G401 (cell line): ENCODE measurements at regions not wholly inside any gene's neighbourhood (a gene's known extent, or its start where the extent isn't known, plus 50 kb on each side); places are given as distances from the start of the nearest gene placed in this dataset.
A peak's percentile ranks its signal among the peaks of the same experiment; 100 is the strongest.
"Not testable (repeated sequence)": the region's sequence is repeated elsewhere in the genome, so short reads cannot be mapped to it uniquely, and the experiment has no call there.

Experiments
- DNase-seq: peaks from one replicate; pipeline ENCODE4 v3.0.0-alpha.2; 2015; ENCODE audit warnings: low spot score
- in situ Hi-C: cut with HindIII; loops from 2 replicates; pipeline ENCODE4 v1.10.0; 2016; ENCODE audit warnings: low sequenced_read_pairs, mixed read lengths

GRCh38 chr7:17396692-17397091, 98.2 kb downstream of the AHR start:
- in situ Hi-C loops = no loop called here

DNA sequence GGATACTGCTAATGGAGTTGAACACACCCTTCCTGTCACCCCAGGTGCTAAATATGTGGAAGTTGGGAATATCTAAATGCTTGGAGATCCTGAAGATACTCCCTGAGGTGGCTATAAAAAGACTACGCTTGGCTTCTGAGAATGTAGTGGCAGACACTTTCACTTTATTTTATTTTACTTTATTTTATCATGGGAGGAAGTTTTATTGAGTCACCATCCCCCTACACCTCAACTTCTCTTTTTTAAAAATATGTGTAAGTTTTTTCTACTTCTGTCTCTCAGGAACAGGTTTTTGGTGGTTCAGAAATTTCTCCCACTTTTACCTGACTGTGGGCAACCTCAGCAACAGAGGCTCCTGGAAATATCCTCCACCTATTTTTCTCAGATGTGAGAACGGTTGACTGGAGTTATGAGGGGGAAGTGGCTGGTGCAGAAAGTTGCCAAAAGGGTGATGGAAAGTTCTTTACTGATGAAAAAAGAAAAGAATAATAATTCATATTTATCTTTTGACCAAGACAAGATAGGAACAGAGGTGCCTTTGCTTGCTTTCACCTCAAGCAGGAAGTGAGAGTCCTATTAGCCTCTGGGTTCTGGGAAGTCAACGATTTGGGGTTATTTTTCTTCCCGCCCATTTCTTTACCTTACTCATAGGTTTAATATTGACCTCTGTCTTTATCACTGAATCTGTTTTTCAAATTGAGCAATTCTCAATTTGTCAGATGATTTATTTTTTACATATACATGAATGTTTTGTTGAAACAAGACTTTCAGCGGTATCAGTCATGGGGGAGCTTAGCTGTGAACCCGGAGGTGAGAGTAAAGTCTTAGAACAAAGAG, 103.6 kb downstream of the AHR start:
- in situ Hi-C loops = no loop called here
- no peak for DNase-seq

More at GRCh38 chr7:17396692-17397091, 98.2 kb downstream of the AHR start:
- no peak for DNase-seq

DNA sequence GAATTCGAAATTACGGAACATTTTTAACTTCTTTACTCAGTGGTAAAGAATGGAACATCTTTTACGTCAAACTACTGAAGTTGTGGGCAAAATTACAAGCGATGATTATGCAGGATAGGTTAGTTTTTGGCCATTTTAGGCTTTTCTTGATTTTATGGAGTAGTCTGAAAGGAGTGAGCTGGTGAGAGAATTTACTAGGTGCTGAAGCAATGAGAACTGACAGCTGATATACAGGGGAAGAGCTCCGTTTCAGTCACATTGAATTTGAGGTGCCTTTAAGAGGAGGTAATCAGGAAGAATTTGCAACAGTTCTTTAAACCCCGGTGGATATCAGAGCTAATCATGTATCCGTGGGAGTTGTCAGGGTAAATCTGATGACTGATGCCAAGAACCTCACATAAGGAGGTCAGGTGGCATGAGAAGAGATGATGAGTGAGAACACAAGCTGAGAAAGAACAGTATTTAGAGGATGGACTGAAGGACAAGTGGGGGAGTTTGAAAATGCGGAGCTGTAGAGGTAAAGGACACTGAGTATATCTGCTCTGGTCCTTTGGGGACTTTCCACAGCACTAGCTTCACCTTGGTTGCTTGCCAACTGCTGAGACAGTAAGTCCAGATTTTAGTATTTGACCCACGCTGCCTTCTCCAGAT, 104.3 kb downstream of the AHR start:
- in situ Hi-C loops = no loop called here
- DNase-seq = no peak

DNA sequence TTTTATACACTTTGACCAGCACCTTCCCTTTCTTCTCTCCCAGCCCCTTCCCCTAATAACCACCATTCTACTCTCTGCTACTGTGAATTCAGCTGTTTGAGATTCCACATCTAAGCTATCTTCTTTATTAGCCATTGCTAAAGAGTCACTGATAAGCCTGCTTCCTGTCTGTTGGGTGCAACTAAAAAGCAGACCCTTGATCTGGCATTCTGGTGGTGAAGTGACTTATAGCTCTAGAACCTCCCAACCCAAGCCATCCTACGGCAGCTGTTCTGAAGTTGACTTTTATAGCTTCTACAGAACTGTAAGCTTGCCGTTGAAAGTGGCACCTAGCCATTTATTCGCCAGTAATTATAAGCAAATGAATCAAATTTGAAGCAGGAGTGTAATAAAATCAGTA, 105.6 kb downstream of the AHR start:
- in situ Hi-C loops = no loop called here
- no peak for DNase-seq

GRCh38 chr7:17405786-17406185, 107.3 kb downstream of the AHR start:
- in situ Hi-C loops = no loop called here
- no peak for DNase-seq

GRCh38 chr7:17406738-17407137, 108.3 kb downstream of the AHR start:
- DNase-seq = no peak
- in situ Hi-C loops = no loop called here

- in situ Hi-C loops = no loop called here
- DNase-seq = no peak
These were observed 108.8 kb downstream of the AHR start for GRCh38 chr7:17407229-17407628.

DNA sequence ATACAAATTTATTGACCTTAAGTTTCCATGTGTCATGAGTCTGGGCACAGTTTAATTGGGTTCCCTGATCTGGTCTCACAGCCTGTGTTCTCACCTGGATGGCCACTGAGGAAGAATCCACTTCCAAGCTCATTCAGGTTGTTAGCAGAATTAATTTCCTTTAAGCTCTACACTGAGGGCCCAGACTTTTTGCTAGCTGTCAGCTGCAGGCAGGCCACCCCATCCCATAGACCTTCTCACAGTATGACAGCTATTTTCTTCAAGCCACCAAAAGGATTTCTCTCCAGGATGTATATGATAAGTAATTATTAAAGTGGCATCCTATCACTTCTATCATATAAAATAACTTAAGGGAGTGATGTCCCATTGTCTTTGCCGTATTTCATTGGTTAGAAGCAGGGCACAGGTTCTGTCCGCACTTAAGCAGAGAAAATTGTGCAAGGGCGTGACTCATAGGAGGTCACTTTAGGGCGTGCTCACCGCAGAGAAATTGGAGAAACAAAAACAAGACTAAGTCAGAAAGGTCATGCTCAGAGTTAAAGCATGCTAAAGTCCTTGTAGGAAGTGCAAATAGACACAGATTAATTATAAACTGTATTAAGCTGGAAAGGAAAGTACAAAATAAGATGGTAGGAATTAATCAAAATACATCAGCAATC, 109.9 kb downstream of the AHR start:
- in situ Hi-C loops = no loop called here
- DNase-seq = no peak

GRCh38 chr7:17408904-17409290, 110.4 kb downstream of the AHR start:
- in situ Hi-C loops = no loop called here
- DNase-seq = no peak

GRCh38 chr7:17411922-17412321, 113.5 kb downstream of the AHR start:
- DNase-seq = no peak
- in situ Hi-C loops = no loop called here

DNA sequence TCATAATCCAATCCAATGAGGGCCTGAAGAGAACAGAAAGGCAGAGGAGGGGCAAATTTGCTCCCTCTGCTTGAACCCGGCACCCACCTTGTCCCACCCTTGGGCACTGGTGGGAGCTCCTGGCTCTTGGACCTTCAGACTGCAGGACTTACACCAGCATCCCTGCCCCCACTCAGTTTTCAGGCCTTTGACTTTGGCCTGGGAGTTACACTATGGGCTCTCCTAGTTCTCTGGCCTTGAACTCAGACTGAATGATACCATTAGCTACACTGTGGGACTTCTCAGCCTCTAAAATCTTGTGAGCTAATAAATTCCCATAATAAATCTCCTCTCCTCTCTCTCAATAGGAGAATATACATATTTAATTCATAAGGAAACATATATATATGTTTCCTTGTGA, 114.4 kb downstream of the AHR start:
- no peak for DNase-seq
- in situ Hi-C loops = no loop called here

GRCh38 chr7:17415955-17416354, 117.5 kb downstream of the AHR start:
- no peak for DNase-seq
- in situ Hi-C loops = no loop called here

- in situ Hi-C loops, DNase-seq: not testable (repeated sequence)
These were observed 122.0 kb downstream of the AHR start for GRCh38 chr7:17420308-17421015.

DNA sequence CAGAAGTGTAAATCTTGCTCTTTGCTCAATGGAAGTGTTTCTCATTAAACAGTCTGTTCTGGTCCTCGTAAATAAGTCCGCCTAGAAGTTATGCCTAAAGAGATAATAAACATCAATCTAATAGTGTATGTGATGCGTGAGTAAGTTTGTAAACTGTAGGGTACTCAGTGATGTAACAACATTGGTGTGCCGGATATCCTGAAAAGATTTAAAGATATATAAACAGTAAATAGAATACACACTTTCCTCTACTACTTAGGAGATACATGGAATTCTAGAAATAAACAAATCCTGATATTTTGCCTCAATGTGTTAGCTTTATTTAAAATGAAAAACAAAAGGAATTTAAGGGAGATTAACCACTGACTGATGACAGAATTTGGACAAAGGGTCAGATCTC, 123.5 kb downstream of the AHR start:
- no peak for DNase-seq
- in situ Hi-C loops = no loop called here

GRCh38 chr7:17422966-17423365, 124.5 kb downstream of the AHR start:
- no peak for DNase-seq
- in situ Hi-C loops = no loop called here

DNA sequence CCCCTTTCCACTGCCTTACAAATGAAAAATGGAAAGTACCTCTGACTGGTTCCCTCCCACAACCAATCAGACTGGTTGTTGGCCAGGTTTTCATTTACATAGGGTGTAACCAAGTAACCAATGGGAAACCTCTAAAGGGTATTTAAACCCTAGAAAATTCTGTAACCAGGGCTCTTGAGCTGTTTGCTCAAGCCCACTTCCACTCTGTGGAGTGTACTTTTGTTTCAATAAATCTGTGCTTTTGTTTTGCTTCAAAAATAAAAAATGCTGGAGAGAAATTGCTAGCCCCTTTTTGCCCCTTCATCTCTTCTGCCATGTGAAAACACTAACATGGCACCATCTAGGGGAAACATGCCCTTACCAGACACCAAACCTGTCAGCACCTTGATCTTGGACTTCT, 129.5 kb downstream of the AHR start:
- in situ Hi-C loops = no loop called here
- no peak for DNase-seq

- no peak for DNase-seq
- in situ Hi-C loops = no loop called here
These were observed 131.1 kb downstream of the AHR start for GRCh38 chr7:17429579-17429978.

DNA sequence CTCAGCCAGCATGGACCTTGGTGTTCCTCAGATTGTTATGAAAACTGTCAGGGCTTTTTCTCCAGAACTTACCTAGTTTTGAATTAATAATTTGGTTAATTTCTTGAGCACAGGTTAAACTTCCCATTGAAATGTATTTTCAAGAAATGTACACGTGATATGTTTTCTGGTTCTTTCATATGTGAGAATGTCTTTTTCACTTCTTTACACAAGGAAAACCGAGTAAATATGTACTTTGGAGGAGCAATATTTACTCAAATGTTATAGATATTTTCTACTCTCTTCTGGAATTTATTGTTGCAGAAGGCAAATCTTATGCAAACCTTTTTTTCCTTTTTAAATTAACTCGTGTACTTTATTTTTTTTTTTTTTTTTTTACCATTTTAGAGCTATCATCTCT, 134.3 kb downstream of the AHR start:
- in situ Hi-C loops = no loop called here
- DNase-seq = no peak

DNA sequence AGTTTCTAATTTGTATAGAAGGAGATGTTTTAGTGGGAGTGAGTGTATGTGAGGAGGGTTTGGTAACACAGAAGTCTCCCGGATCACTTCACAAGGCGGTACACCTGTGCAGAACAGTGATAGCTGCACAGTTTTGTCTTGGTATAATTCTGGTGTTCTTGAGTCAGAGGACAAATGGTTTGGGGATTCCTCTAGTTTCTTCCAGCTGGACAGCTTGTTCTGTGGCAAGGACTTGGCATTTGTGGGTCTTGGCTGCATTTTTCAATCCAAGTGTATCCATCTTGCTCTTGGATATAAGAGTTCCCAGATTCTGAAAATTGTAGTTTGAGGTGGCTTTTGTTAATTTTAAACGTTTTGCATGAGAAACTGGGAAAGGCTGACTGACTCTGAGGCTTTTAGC, 135.7 kb downstream of the AHR start:
- peak; percentile 1 for DNase-seq
- in situ Hi-C loops = no loop called here
